Ishikawa (cell line): ENCODE measurements at regions not wholly inside any gene's neighbourhood (a gene's known extent, or its start where the extent isn't known, plus 50 kb on each side); places are given as distances from the start of the nearest gene placed in this dataset.

Experiments used
- CEBPB ChIP-seq: IDR thresholded peaks from 2 replicates; pipeline ENCODE4 v1.6.1; 2012
- CREB1 ChIP-seq: IDR thresholded peaks from 2 replicates; pipeline ENCODE4 v1.6.1; 2012; ENCODE audit warnings: low read depth
- EGR1 ChIP-seq: IDR thresholded peaks from 2 replicates; pipeline ENCODE4 v1.6.1; 2012
- EP300 ChIP-seq: IDR thresholded peaks from 2 replicates; pipeline ENCODE4 v1.6.1; 2012; ENCODE audit warnings: borderline replicate concordance
- FOXM1 ChIP-seq: IDR thresholded peaks from 2 replicates; pipeline ENCODE4 v1.6.1; 2012; ENCODE audit warnings: low read depth, borderline replicate concordance
- MAX ChIP-seq: IDR thresholded peaks from 2 replicates; pipeline ENCODE4 v1.6.1; 2012
- NFIC ChIP-seq: IDR thresholded peaks from 2 replicates; pipeline ENCODE4 v1.6.1; 2012
- RAD21 ChIP-seq: IDR thresholded peaks from 2 replicates; pipeline ENCODE4 v1.6.1; 2012; ENCODE audit warnings: low read depth
- REST ChIP-seq: IDR thresholded peaks from 2 replicates; pipeline ENCODE4 v1.6.1; 2012; ENCODE audit warnings: low read depth, mild to moderate bottlenecking
- TAF1 ChIP-seq: IDR thresholded peaks from 2 replicates; pipeline ENCODE4 v1.6.1; 2012; ENCODE audit warnings: low read depth, mild to moderate bottlenecking
- TCF12 ChIP-seq: IDR thresholded peaks from 2 replicates; pipeline ENCODE4 v1.6.1; 2012; ENCODE audit warnings: low read depth
- TEAD4 ChIP-seq: IDR thresholded peaks from 2 replicates; pipeline ENCODE4 v1.6.1; 2012
- USF1 ChIP-seq: IDR thresholded peaks from 2 replicates; pipeline ENCODE4 v1.6.1; 2012
- YY1 ChIP-seq: IDR thresholded peaks from 2 replicates; pipeline ENCODE4 v1.6.1; 2012; ENCODE audit warnings: low read depth
- ZBTB7A ChIP-seq: IDR thresholded peaks from 2 replicates; pipeline ENCODE4 v1.6.1; 2012; ENCODE audit warnings: low read depth

GRCh38 chr10:83724471-83725241 lies 414.7 kb upstream of the GHITM start:
- no peak for TF ChIP-seq TAF1
- TF ChIP-seq EGR1, result no peak
- no peak for TF ChIP-seq FOXM1
- TF ChIP-seq YY1, result no peak
- no peak for TF ChIP-seq MAX

- TF ChIP-seq MAX, result no peak
- no peak for TF ChIP-seq TCF12
- TF ChIP-seq ZBTB7A, result no peak
- no peak for TF ChIP-seq EGR1
- no peak for TF ChIP-seq FOXM1
- TF ChIP-seq YY1, result no peak
- no peak for TF ChIP-seq TEAD4
- TF ChIP-seq NFIC, result no peak
- no peak for TF ChIP-seq EP300
- TF ChIP-seq CREB1, result no peak
- no peak for TF ChIP-seq CEBPB
- no peak for TF ChIP-seq USF1
Observed at GRCh38 chr10:83725567-83725966, 413.7 kb upstream of the GHITM start.

- TF ChIP-seq TEAD4 (no peak), USF1 (no peak), ZBTB7A (no peak), YY1 (no peak), EP300 (no peak), FOXM1 (no peak), REST (no peak), TCF12 (no peak), CEBPB (no peak), MAX (no peak)
Observed at GRCh38 chr10:83734278-83734677, 405.0 kb upstream of the GHITM start.

- no peak for TF ChIP-seq TEAD4
- TF ChIP-seq USF1, result no peak
- TF ChIP-seq EGR1, result no peak
- TF ChIP-seq NFIC, result no peak
- TF ChIP-seq CREB1, result no peak
- TF ChIP-seq MAX, result no peak
- TF ChIP-seq YY1, result no peak
- no peak for TF ChIP-seq TAF1
- no peak for TF ChIP-seq CEBPB
- no peak for TF ChIP-seq FOXM1
- TF ChIP-seq EP300, result no peak
- TF ChIP-seq REST, result no peak
- TF ChIP-seq TCF12, result no peak
- no peak for TF ChIP-seq ZBTB7A
- no peak for TF ChIP-seq RAD21
Observed at GRCh38 chr10:83736008-83736407, 403.3 kb upstream of the GHITM start.

GRCh38 chr10:83750604-83751003 lies 388.7 kb upstream of the GHITM start:
- TF ChIP-seq RAD21, result no peak
